H1 (cell line): ENCODE measurements at regions not wholly inside any gene's neighbourhood (a gene's known extent, or its start where the extent isn't known, plus 50 kb on each side); places are given as distances from the start of the nearest gene placed in this dataset.

ENCODE experiments used
- CBX8 ChIP-seq: fragments of 300-800, 300-1000 bp; sonication (generic); IDR thresholded peaks from 2 replicates; pipeline ENCODE4 v1.7.1; 2016; ENCODE audit warnings: low read depth, low read length, borderline replicate concordance
- CTBP2 ChIP-seq: IDR thresholded peaks from 2 replicates; pipeline ENCODE4 v1.7.0; 2011; ENCODE audit warnings: borderline replicate concordance, mild to moderate bottlenecking, moderate library complexity, mixed read lengths, low read length; ENCODE audit not compliant: insufficient read depth, insufficient read length
- KDM1A ChIP-seq: fragments of 200-600, 300-600 bp; sonication (generic); IDR thresholded peaks from 2 replicates; pipeline ENCODE4 v1.7.1; 2016; ENCODE audit warnings: mild to moderate bottlenecking, low read length, borderline replicate concordance
- NANOG ChIP-seq: IDR thresholded peaks from 2 replicates; pipeline ENCODE4 v1.6.1; 2011; ENCODE audit warnings: low read length, low read depth, mild to moderate bottlenecking, inconsistent platforms; ENCODE audit not compliant: insufficient read depth, poor library complexity, severe bottlenecking
- RFX5 ChIP-seq: IDR thresholded peaks from 2 replicates; pipeline ENCODE4 v1.6.1; 2011; ENCODE audit warnings: low read depth, low read length, improper control_type of control experiment, borderline replicate concordance
- RNF2 ChIP-seq: fragments of 200-900, 300-1000 bp; sonication (generic); IDR thresholded peaks from 2 replicates; pipeline ENCODE4 v1.7.1; 2016; ENCODE audit warnings: borderline replicate concordance, low read depth, mild to moderate bottlenecking, antibody characterized with exemption, low read length; ENCODE audit not compliant: poor library complexity, severe bottlenecking; ENCODE audit errors: missing control alignments
- TCF12 ChIP-seq: IDR thresholded peaks from 2 replicates; pipeline ENCODE4 v1.6.1; 2011; ENCODE audit warnings: low read depth, mild to moderate bottlenecking, low read length
- TF ChIP-seq, protein P1 (sequence below): IDR thresholded peaks from 2 replicates; pipeline ENCODE4 v1.6.1; 2011; ENCODE audit warnings: low read length, improper control_type of control experiment
- TF ChIP-seq, protein P2 (sequence below): IDR thresholded peaks from 2 replicates; pipeline ENCODE4 v1.6.1; 2012; ENCODE audit warnings: low read length, inconsistent platforms

DNA sequence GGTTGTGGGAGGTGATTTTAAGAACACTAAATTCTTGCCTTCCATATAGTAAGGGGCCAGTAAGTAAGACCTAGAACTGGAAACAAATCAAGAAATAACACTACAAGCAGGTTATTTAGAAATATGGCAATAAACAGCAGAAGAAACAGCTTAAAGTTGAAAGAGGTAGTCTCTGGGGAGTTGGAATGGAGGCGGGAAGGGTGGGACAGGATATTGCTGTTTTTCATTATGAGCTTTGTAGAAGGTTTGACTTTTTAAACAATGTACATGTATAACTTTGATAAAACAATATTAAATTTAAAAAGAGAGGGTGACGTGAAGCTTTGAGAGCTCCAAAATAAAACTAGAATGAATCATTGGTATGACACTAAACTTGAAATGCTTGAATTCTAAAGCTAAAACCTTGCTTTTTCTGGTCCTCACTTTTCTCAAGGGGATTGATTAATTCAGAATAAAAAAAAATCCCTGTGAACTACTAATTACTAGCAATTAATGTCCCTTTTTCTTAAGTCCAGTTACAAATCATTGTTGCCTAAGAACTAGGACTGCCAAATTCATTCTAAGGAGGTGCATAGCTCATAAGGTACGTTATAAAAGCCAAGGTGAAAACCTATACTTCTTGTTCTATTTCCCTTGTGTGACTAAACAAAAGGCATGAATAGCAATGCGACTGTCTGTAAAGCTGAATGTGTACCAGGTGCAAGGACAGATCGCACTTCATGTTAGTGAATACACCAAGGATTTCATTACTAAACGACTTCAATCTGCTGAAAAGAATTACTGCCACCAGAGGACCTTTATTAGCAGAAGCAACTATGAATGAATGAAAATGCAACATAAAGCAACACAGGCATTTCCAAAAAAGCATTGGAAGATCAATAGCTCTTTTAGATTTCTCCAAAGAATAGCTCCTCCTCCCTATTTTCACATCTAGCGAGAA is 177.5 kb downstream of the RBM43 start (continued):
- TF ChIP-seq, protein P1, sequence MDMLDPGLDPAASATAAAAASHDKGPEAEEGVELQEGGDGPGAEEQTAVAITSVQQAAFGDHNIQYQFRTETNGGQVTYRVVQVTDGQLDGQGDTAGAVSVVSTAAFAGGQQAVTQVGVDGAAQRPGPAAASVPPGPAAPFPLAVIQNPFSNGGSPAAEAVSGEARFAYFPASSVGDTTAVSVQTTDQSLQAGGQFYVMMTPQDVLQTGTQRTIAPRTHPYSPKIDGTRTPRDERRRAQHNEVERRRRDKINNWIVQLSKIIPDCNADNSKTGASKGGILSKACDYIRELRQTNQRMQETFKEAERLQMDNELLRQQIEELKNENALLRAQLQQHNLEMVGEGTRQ, result no peak
- TF ChIP-seq KDM1A (no peak), CBX8 (no peak), TCF12 (no peak), NANOG (no peak), CTBP2 (no peak), RFX5 (no peak), RNF2 (no peak)
- TF ChIP-seq, protein P2, sequence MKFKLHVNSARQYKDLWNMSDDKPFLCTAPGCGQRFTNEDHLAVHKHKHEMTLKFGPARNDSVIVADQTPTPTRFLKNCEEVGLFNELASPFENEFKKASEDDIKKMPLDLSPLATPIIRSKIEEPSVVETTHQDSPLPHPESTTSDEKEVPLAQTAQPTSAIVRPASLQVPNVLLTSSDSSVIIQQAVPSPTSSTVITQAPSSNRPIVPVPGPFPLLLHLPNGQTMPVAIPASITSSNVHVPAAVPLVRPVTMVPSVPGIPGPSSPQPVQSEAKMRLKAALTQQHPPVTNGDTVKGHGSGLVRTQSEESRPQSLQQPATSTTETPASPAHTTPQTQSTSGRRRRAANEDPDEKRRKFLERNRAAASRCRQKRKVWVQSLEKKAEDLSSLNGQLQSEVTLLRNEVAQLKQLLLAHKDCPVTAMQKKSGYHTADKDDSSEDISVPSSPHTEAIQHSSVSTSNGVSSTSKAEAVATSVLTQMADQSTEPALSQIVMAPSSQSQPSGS, result no peak
